GM23338 (cell line): ENCODE measurements at regions not wholly inside any gene's neighbourhood (a gene's known extent, or its start where the extent isn't known, plus 50 kb on each side); places are given as distances from the start of the nearest gene placed in this dataset.

ENCODE experiments used
- ATAC-seq: fragments of 200-7000 bp; cut with Tn5 transposase; 3 replicates; pipeline ENCODE4 v1.9.1; 2020
- DNase-seq: peaks from one replicate; pipeline ENCODE4 v3.0.0-alpha.2; 2015; ENCODE audit warnings: low spot score
- H2AFZ ChIP-seq: fragments of 200-600 bp; sonication (generic); 2 replicates; pipeline ENCODE4 v1.8.0; 2016; ENCODE audit warnings: antibody characterized with exemption, mild to moderate bottlenecking, moderate library complexity
- H3F3A ChIP-seq: fragments of 200-600 bp; sonication (generic); replicated peaks from 2 replicates; pipeline ENCODE4 v1.8.0; 2017; ENCODE audit warnings: antibody characterized with exemption, mixed run types, low read depth
- H3K27ac ChIP-seq: fragments of 200-600 bp; sonication (generic); 2 replicates; pipeline ENCODE4 v1.6.1; 2016; ENCODE audit warnings: low read depth
- H3K27me3 ChIP-seq: fragments of 200-600 bp; sonication (generic); 2 replicates; pipeline ENCODE4 v1.8.0; 2016; ENCODE audit warnings: mild to moderate bottlenecking, mixed run types, moderate library complexity; ENCODE audit not compliant: insufficient read depth
- H3K36me3 ChIP-seq: fragments of 200-600 bp; sonication (generic); 2 replicates; pipeline ENCODE4 v1.8.0; 2016; ENCODE audit warnings: mild to moderate bottlenecking; ENCODE audit not compliant: insufficient read depth
- H3K4me1 ChIP-seq: fragments of 200-600 bp; sonication (generic); 2 replicates; pipeline ENCODE4 v1.8.0; 2016; ENCODE audit warnings: mild to moderate bottlenecking, moderate library complexity; ENCODE audit not compliant: insufficient read depth
- H3K4me2 ChIP-seq: fragments of 200-600 bp; sonication (generic); 2 replicates; pipeline ENCODE4 v1.7.1; 2017; ENCODE audit warnings: mixed run types
- H3K4me3 ChIP-seq: fragments of 200-600 bp; sonication (generic); 2 replicates; pipeline ENCODE4 v1.6.1; 2016; ENCODE audit warnings: mixed run types
- H3K79me2 ChIP-seq: fragments of 200-600 bp; sonication (generic); replicated peaks from 2 replicates; pipeline ENCODE4 v1.8.0; 2017; ENCODE audit warnings: mild to moderate bottlenecking; ENCODE audit not compliant: insufficient read depth
- H3K9me2 ChIP-seq: fragments of 200-600 bp; sonication (generic); 2 replicates; pipeline ENCODE4 v1.8.0; 2017; ENCODE audit not compliant: insufficient read depth
- H4K20me1 ChIP-seq: fragments of 200-600 bp; sonication (generic); replicated peaks from 2 replicates; pipeline ENCODE4 v1.8.0; 2017; ENCODE audit warnings: mild to moderate bottlenecking; ENCODE audit not compliant: insufficient read depth
- H3K27ac Mint-ChIP-seq: 2 replicates; pipeline ENCODE4 v1.8.0; 2020; ENCODE audit warnings: inconsistent platforms, mild to moderate bottlenecking, moderate library complexity, mixed read lengths
- H3K27me3 Mint-ChIP-seq: 3 replicates; pipeline ENCODE4 v1.8.0; 2022; ENCODE audit warnings: low read depth, mild to moderate bottlenecking, moderate library complexity, mixed read lengths, inconsistent platforms; ENCODE audit not compliant: insufficient read depth, poor library complexity
- H3K36me3 Mint-ChIP-seq: 3 replicates; pipeline ENCODE4 v1.8.0; 2021; ENCODE audit warnings: low read depth, mild to moderate bottlenecking, inconsistent platforms, moderate library complexity, mixed read lengths
- H3K4me1 Mint-ChIP-seq: 3 replicates; pipeline ENCODE4 v1.8.0; 2020; ENCODE audit warnings: mild to moderate bottlenecking, inconsistent platforms, mixed read lengths
- H3K4me3 Mint-ChIP-seq: 3 replicates; pipeline ENCODE4 v1.8.0; 2021; ENCODE audit warnings: moderate library complexity, mild to moderate bottlenecking, inconsistent platforms, mixed read lengths
- H3K9me3 Mint-ChIP-seq: 3 replicates; pipeline ENCODE4 v1.8.0; 2020; ENCODE audit warnings: moderate library complexity, mild to moderate bottlenecking, inconsistent platforms, mixed read lengths
- CREB1 ChIP-seq: fragments of 250-450 bp; sonication (Bioruptor Pico); IDR thresholded peaks from 2 replicates; pipeline ENCODE4 v1.5.0; 2020; ENCODE audit warnings: low read depth, mild to moderate bottlenecking, moderate library complexity
- CTCF ChIP-seq, 2 experiments: fragments of 200-600 bp in 1 of 2; sonication (generic) in 1 of 2; conservative IDR thresholded peaks; 2 replicates each; pipeline versions ENCODE4 v1.5.1 to v1.6.1; 2016 to 2017; ENCODE audit warnings: antibody characterized with exemption in 2 of 2, low read depth in 2 of 2, mild to moderate bottlenecking in 2 of 2, moderate library complexity in 1 of 2
- EZH2 ChIP-seq: fragments of 200-600 bp; sonication (generic); IDR thresholded peaks from one replicate; pipeline ENCODE4 v1.8.0; 2017; ENCODE audit warnings: antibody characterized with exemption, mild to moderate bottlenecking, low read depth; ENCODE audit not compliant: unreplicated experiment
- JUNB ChIP-seq: IDR thresholded peaks from one replicate; pipeline ENCODE4 v1.6.1; 2016; ENCODE audit warnings: antibody characterized with exemption; ENCODE audit not compliant: unreplicated experiment
- NANOG ChIP-seq: IDR thresholded peaks from 2 replicates; pipeline ENCODE4 v1.6.1; 2016; ENCODE audit warnings: antibody characterized with exemption, borderline replicate concordance
- ZNF114 ChIP-seq: fragments of 250-450 bp; sonication (Bioruptor Pico); IDR thresholded peaks from 2 replicates; pipeline ENCODE4 v1.5.0; 2020; ENCODE audit warnings: mild to moderate bottlenecking, moderate library complexity
- ZNF331 ChIP-seq: fragments of 250-450 bp; sonication (Bioruptor Pico); IDR thresholded peaks from 2 replicates; pipeline ENCODE4 v1.5.0; 2020; ENCODE audit warnings: low read depth, mild to moderate bottlenecking, moderate library complexity
- ZNF462 ChIP-seq: fragments of 250-450 bp; sonication (Bioruptor Pico); IDR thresholded peaks from 2 replicates; pipeline ENCODE4 v1.5.0; 2020; ENCODE audit warnings: mild to moderate bottlenecking, moderate library complexity
- TF ChIP-seq, protein P1 (sequence below): IDR thresholded peaks from 2 replicates; pipeline ENCODE4 v1.6.1; 2016; ENCODE audit warnings: antibody characterized with exemption
- TF ChIP-seq, protein P2 (sequence below): IDR thresholded peaks from one replicate; pipeline ENCODE4 v1.6.1; 2018; ENCODE audit warnings: antibody characterized with exemption; ENCODE audit not compliant: unreplicated experiment

GRCh38 chr15:93253681-93254080 is 164.7 kb upstream of the RGMA start:
- ATAC-seq (no peak), DNase-seq (no peak)
- Histone ChIP-seq H3K4me3 (no peak overlapping the region), H3K4me2 (no peak overlapping the region), H4K20me1 (no peaks in the 10 kb centered on the region), H3K79me2 (no peaks in the 10 kb centered on the region), H3K27me3 (no peaks in the 10 kb centered on the region), H3F3A (no peaks in the 10 kb centered on the region), H3K9me2 (no peaks in the 10 kb centered on the region), H2AFZ (no peak overlapping the region), H3K36me3 (no peaks in the 10 kb centered on the region), H3K4me1 (peaks cover 5% of the 10 kb centered on the region; the same call in 1 of the 2 replicates), H3K27ac (no peak overlapping the region)
- Mint-ChIP-seq H3K4me3 (no peak overlapping the region), H3K9me3 (no peaks in the 10 kb centered on the region; the same call in 2 of the 3 replicates), H3K27ac (no peak overlapping the region), H3K27me3 (no peaks in the 10 kb centered on the region), H3K4me1 (no peaks in the 10 kb centered on the region; the same call in 1 of the 3 replicates), H3K36me3 (no peaks in the 10 kb centered on the region; the same call in 2 of the 3 replicates)
- TF ChIP-seq ZNF114 (CRISPR knock-in tag) (no peak), CREB1 (no peak), CTCF (conservative IDR thresholded peaks at IDR 0.05; ENCODE audit: low read depth in 2 of 2) (no peak), NANOG (no peak), EZH2 (no peak)

- H3K27me3 Mint-ChIP-seq: no peaks in the 10 kb centered on the region
- H3K4me3 ChIP-seq: no peak overlapping the region
- DNase-seq: no peak
- H3F3A ChIP-seq: no peaks in the 10 kb centered on the region
- no peak overlapping the region for H2AFZ ChIP-seq
- H4K20me1 ChIP-seq: no peaks in the 10 kb centered on the region
- no peaks in the 10 kb centered on the region; the same call in none of the 3 replicates for H3K4me1 Mint-ChIP-seq
- H3K27ac ChIP-seq: no peak overlapping the region
- no peak overlapping the region for H3K4me3 Mint-ChIP-seq
- ATAC-seq: no peak
- peaks cover 5% of the 10 kb centered on the region; the same call in 1 of the 2 replicates for H3K4me1 ChIP-seq
- no peaks in the 10 kb centered on the region for H3K79me2 ChIP-seq
- no peak overlapping the region for H3K4me2 ChIP-seq
- H3K36me3 Mint-ChIP-seq: no peaks in the 10 kb centered on the region; the same call in 2 of the 3 replicates
- H3K27ac Mint-ChIP-seq: no peak overlapping the region
- H3K27me3 ChIP-seq: no peaks in the 10 kb centered on the region
- H3K9me3 Mint-ChIP-seq: no peaks in the 10 kb centered on the region
- H3K9me2 ChIP-seq: no peaks in the 10 kb centered on the region
- no peaks in the 10 kb centered on the region; the same call in 1 of the 2 replicates for H3K36me3 ChIP-seq
- TF ChIP-seq ZNF331 (no peak), JUNB (no peak), EZH2 (no peak), ZNF462 (no peak), ZNF114 (CRISPR knock-in tag) (no peak)
- TF ChIP-seq, protein P1, sequence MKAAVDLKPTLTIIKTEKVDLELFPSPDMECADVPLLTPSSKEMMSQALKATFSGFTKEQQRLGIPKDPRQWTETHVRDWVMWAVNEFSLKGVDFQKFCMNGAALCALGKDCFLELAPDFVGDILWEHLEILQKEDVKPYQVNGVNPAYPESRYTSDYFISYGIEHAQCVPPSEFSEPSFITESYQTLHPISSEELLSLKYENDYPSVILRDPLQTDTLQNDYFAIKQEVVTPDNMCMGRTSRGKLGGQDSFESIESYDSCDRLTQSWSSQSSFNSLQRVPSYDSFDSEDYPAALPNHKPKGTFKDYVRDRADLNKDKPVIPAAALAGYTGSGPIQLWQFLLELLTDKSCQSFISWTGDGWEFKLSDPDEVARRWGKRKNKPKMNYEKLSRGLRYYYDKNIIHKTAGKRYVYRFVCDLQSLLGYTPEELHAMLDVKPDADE: no peak
- TF ChIP-seq, protein P2, sequence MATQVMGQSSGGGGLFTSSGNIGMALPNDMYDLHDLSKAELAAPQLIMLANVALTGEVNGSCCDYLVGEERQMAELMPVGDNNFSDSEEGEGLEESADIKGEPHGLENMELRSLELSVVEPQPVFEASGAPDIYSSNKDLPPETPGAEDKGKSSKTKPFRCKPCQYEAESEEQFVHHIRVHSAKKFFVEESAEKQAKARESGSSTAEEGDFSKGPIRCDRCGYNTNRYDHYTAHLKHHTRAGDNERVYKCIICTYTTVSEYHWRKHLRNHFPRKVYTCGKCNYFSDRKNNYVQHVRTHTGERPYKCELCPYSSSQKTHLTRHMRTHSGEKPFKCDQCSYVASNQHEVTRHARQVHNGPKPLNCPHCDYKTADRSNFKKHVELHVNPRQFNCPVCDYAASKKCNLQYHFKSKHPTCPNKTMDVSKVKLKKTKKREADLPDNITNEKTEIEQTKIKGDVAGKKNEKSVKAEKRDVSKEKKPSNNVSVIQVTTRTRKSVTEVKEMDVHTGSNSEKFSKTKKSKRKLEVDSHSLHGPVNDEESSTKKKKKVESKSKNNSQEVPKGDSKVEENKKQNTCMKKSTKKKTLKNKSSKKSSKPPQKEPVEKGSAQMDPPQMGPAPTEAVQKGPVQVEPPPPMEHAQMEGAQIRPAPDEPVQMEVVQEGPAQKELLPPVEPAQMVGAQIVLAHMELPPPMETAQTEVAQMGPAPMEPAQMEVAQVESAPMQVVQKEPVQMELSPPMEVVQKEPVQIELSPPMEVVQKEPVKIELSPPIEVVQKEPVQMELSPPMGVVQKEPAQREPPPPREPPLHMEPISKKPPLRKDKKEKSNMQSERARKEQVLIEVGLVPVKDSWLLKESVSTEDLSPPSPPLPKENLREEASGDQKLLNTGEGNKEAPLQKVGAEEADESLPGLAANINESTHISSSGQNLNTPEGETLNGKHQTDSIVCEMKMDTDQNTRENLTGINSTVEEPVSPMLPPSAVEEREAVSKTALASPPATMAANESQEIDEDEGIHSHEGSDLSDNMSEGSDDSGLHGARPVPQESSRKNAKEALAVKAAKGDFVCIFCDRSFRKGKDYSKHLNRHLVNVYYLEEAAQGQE: no peak
Measured at GRCh38 chr15:93252780-93253179, 163.8 kb upstream of the RGMA start.
